ENCODE measurements at regions not wholly inside any gene's neighbourhood (a gene's known extent, or its start where the extent isn't known, plus 50 kb on each side); places are given as distances from the start of the nearest gene placed in this dataset.

GRCh38 chr2:190789074-190790004, 91.3 kb upstream of the GLS start:
- TF ChIP-seq, protein P1, sequence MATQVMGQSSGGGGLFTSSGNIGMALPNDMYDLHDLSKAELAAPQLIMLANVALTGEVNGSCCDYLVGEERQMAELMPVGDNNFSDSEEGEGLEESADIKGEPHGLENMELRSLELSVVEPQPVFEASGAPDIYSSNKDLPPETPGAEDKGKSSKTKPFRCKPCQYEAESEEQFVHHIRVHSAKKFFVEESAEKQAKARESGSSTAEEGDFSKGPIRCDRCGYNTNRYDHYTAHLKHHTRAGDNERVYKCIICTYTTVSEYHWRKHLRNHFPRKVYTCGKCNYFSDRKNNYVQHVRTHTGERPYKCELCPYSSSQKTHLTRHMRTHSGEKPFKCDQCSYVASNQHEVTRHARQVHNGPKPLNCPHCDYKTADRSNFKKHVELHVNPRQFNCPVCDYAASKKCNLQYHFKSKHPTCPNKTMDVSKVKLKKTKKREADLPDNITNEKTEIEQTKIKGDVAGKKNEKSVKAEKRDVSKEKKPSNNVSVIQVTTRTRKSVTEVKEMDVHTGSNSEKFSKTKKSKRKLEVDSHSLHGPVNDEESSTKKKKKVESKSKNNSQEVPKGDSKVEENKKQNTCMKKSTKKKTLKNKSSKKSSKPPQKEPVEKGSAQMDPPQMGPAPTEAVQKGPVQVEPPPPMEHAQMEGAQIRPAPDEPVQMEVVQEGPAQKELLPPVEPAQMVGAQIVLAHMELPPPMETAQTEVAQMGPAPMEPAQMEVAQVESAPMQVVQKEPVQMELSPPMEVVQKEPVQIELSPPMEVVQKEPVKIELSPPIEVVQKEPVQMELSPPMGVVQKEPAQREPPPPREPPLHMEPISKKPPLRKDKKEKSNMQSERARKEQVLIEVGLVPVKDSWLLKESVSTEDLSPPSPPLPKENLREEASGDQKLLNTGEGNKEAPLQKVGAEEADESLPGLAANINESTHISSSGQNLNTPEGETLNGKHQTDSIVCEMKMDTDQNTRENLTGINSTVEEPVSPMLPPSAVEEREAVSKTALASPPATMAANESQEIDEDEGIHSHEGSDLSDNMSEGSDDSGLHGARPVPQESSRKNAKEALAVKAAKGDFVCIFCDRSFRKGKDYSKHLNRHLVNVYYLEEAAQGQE (IDR thresholded peaks at IDR 0.05; ENCODE audit: insufficient read depth in 1 of 2, low read depth in 2 of 2, low read length in 2 of 2) = no peak
- TF ChIP-seq POLR2AphosphoS5 (IDR thresholded peaks at IDR 0.05; ENCODE audit: low read depth, low read length) (no peak), SIN3A (IDR thresholded peaks at IDR 0.05; ENCODE audit: borderline replicate concordance, insufficient read depth, low read length) (no peak)

All from PFSK-1 (cell line).